GM18909 (cell line): ENCODE measurements at regions not wholly inside any gene's neighbourhood (a gene's known extent, or its start where the extent isn't known, plus 50 kb on each side); places are given as distances from the start of the nearest gene placed in this dataset.
"Not testable (repeated sequence)": the region's sequence is repeated elsewhere in the genome, so short reads cannot be mapped to it uniquely, and the experiment has no call there.

Experiments used
- ATAC-seq: cut with Tn5 transposase; IDR thresholded peaks from one replicate; pipeline ENCODE4 v1.9.1; 2021; ENCODE audit warnings: mild to moderate bottlenecking; ENCODE audit not compliant: unreplicated experiment, poor library complexity

DNA sequence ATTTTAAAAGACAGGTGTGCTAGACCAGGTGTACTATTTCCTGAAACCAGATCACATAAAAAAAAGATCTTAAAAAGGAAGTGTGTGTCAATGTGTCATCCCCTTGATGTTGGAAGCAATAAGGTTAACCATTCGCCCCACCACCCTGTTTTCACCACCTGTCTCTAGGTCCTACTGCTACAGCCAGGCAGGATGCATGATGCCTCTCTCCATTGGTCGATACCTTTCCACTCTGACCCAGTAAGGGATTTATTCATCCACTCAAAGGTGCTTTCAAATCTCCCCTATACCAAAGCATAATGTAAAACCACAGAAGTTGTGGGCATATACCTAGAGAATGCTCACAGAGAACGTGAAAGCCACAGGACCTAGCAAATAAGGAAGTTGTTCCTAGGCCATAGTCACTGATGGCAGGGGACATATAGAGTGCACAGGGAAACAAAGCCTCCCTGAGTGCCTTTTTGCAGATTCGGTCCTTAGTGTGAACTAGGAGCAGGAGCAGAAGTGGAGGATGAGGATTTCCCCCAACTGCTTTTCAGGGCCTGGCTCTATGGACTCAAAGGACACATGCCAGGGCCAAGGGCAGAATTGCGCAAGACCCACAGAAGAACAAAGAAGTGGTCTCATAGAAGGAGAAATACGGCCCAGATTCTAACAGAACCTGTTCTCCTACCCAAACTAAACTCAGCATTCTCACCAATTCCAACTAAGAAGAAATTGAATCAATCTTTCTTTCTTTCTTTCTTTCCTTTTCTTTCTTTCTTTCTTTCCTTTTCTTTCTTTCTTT is 631.5 kb upstream of the NRP1 start:
- no peak for ATAC-seq

DNA sequence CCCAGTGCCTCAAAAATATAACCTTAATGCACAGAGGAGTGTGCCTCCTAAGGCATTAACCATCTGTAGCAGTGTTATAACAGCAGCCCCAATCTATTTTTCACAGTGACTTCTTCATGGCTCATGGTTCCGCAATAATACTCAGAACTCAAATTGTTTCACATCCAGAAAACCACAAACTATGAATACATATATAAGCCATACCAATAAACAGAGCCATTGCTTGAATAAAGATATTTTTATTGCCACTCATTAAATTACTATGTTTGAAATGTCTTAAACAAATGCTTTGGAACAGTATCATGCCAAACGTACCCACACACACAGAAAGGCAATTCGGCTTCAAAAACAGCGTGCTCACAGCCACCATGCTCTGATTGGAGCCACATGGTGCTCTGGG is 629.3 kb upstream of the NRP1 start:
- no peak for ATAC-seq

DNA sequence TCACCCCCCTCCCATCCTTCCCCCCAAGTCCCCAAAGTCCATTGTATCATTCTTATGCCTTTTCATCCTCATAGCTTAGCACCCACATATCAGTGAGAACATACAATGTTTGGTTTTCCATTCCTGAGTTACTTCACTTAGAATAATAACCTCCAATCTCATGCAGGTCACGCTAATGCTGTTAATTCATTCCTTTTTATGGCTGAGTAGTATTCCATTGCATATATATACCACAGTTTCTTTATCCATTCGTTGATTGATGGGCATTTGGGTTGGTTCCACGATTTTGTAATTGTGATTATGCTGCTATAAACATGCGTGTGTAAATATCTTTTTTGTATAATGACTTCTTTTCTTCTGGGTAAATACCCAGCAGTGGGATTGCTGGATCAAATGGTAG is 621.9 kb upstream of the NRP1 start:
- not testable (repeated sequence) for ATAC-seq

DNA sequence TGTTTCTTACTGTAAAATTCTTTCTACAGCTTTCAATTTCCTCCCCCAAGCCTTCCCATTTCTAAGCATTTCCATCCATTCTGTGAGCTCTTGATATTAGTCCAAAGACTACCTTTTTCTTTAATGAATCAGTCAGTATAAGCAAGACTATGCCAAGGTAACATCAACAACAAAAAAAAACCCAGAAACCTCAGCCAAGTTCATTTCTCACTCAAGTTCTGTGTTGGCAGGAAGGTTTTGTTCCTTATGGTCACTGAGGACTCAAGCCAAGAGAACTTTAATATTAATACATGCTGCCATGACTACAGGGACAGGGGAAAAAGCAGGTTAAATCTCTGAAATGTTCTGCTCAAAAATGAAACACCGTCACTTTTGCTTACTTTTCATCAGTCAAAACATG is 621.2 kb upstream of the NRP1 start:
- no peak for ATAC-seq

DNA sequence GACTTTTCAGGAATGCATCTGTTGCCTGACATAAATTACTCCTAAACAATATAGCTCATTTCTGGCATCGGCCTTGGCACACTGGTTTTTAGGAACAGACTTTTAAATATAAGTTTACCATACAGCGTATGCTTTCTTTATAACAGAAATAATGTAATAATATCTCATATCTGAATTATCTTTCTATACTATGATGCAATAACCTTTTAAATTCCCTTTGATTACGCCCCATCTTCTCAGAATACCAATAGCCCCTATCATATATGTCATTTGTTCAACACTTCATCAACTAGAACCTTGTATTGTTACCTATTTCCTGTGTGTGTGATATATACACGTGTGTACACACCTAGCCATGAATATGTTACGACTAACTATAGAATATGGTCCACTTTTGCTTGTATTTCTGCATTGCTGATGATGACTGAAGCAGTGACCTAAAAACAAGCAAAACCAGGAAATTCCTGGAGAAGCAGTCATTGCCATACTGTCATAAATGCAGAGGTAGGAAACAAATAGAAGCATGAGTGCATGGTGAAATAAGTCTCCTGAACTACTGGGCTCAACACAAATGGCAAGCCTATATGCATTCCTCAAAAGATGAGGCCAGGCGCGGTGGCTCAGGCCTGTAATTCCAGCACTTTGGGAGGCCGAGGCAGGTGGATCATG is 618.4 kb upstream of the NRP1 start:
- no peak for ATAC-seq

DNA sequence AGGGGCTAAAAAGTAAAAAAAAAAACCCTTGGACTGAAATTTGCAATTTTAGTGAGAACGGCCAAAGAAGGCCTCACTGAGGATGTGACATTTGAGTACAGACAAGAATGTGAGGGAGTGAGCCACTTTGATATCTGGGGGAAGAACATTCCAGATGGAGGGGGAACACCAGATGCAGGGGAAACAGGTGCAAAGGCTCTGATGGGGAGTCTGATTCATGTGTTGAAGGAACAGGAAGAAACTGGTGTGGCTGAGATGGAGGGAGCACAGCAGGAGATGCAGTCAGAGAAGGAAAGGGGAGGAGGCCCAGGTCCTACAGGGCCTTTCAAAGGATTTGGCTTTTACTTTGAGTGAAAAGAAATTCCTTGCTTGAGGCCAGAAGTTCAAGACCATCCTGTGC is 615.7 kb upstream of the NRP1 start:
- ATAC-seq = no peak

DNA sequence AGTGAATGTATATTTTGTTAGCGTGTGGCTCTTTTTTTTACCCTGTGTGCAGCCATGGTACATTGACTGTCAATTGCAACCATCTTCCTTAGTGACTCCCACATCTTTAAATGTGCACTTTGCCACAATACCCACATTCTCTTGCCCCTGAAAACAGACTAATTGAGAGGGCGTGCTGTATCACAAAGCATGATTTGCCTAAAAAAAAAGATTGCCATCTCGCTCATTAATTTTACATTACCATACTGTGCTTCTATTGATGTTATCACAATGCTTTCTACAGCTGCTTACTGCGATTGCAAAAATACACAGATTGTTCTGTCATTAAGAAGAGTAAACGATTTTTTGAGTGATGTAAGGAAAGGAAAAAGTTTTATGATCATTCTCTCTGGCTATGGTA is 613.1 kb upstream of the NRP1 start:
- no peak for ATAC-seq

DNA sequence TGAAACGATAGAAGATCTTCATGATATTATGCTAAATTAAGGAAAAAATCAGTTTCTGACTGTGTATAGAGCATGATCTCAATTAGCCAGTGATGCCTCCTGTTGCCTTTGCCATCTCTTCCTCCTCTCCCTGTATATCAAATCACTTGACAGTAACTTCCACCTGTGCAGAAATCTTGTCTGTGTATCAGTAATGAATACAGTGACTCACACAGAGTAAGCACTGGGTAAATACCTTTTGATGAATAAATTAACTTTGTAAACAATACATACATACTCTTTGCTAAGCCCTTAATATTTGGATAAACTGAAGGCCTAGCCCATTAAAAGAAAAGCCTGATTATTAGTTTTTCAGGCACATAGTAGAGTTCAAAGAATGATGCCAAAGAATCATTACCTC is 610.6 kb upstream of the NRP1 start:
- no peak for ATAC-seq

DNA sequence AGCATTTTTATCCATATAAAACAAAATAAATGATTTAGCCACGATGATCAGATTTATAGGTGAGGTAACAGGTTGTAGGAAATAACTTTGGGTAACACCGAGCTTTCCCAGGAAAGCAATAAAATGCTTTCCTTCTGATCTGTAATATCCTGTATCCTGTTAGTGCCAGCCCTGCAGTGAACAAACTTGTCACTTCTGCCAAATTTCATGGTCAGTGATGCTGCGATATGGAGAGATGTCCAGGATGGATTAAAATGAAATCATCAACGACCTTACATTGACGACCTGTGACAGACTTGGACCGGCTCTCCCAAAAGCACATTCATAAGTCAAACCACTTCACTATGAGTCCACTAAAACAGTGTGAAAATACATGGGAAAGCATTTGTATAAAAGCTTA is 608.0 kb upstream of the NRP1 start:
- no peak for ATAC-seq

DNA sequence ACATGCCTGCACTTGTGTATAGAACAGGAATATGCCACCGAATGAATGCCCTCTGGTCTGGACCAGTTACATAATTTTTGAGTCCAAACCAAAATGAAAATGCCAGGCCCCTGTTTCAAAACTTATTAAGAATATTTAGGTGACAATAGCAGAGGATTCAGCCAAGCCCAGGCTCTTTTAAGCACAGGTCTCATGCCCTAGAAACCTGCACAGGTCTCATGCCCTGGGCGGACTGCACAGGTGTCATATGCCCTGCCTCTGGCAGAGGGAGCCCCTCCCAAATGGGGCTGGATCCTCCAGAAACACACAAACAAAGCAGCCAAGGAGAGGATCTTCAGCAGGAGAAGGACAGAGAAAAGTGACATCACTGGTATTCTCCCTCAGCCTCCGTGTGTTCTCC is 605.4 kb upstream of the NRP1 start:
- no peak for ATAC-seq

DNA sequence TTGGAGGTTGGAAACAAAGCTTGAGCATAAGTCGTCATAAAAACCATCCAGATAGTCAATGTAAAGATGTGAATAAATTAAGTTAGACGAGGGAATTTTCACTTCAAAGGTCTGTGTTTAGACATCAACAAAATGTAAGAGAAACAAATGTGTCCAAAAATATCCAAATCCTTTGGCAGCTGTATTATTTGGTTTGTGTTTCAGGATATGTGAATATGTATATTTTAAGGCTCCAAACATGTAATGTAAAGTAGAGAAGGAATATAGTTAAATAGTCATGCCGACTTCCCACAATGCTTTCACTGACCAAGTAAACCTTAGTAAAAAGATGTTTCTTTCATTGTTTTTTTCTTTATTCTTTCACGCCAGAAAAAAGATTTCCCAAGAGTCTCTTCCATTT is 604.9 kb upstream of the NRP1 start:
- no peak for ATAC-seq

DNA sequence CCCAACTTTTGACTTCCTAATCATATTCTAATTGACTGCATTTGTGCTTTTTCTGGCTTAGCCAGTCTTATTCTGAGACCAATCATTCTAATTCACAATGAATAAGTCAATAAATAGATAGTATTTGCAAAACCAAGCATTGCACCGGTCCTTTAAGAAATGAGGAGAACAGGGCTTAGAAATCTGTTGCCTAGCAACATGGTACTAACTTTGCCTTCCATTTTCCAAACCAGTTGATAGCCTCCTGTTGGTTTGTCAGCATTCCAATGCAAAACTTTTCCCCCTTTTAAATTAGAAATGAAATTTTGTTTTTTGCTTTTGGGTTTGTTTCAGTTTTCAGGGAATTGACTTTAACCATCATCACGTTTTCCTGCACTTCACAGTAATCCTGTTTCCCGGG is 603.5 kb upstream of the NRP1 start:
- ATAC-seq = no peak

DNA sequence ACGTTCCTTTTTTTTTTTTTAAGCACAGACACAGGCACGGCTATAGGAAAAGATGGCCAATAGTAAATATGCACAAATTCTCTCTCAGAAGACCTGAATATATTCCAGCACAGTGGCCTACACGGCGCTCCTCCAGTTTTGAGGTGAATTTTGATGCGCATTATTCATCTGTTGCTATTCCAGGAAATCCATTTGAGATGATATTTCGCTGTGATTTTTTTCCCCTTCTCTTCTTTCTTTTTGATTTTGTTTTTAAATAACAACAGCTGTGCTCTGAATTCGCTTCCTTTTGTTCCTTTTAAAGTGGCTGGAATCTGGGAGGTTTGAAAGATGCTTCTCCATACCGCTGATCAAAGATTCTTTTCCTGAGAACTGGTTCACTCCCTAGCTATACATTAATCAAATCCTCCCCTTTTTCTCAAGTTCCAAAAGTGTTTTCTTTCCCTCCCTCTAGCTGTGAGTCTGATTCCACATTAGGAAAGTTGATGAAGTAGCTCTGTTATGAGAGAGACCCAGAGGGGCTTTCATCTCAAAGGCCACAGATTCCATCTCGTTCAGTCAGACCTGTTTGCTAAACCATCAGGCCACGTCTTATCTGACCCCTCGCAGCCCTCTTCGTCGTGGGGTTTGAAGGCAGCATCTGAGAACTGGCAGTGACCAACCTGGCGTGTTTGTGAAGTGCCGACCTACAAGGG is 602.7 kb upstream of the NRP1 start:
- no peak for ATAC-seq

DNA sequence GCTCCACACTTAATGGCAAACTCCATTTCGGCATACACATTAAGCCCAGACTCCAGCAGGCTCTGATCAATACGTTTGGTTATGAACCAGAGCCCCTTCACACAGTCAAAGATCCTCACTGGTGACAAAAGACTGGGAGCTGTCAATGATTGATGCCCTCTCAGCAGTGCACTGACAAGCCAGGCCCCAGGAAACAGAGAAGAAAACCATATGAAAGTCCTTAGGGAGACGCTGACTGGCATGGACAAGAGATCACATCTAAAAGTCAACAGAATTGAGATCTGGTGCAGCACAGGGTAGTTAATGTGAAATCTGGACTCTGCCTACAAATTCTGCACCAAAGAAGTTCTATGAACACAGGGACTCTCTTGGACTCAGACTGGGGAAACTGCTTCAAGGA is 600.9 kb upstream of the NRP1 start:
- no peak for ATAC-seq

DNA sequence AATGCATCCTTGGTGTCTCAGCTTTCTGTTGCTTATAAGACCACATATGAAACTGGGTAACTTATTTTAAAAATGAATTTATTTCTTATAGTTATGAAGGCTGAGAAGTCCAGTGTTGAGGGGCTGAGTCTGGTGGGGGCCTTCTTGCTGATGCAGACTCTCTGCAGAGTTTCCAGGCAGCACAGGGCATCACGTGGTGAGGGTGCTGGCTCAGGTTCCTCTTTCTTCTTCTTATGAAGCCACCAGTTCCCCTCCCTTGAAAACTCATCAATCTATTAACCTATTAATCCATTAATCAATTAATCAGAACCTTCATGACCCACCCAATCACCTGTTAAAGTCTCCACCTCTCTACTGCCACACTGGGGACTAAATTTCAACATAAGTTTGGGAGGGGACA is 595.6 kb upstream of the NRP1 start:
- ATAC-seq = no peak

DNA sequence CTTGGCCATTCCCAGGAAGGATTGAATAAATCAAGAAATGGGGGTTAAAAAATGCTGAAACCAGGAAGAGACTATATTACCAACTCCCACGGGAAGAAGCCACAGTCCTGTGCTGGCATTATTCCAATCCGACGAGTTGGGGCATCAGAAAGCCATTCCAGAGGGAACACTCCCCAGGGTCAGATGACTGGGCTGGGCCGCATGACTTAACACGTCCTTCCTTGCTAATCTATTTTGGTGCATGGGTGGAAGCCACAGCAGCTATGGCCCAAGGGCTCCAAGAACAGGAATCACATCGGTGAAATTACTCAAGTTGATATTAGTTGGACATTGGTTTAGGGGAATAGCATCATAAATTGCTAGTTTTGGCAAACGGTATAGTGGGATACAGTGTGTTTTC is 592.9 kb upstream of the NRP1 start:
- ATAC-seq = no peak

DNA sequence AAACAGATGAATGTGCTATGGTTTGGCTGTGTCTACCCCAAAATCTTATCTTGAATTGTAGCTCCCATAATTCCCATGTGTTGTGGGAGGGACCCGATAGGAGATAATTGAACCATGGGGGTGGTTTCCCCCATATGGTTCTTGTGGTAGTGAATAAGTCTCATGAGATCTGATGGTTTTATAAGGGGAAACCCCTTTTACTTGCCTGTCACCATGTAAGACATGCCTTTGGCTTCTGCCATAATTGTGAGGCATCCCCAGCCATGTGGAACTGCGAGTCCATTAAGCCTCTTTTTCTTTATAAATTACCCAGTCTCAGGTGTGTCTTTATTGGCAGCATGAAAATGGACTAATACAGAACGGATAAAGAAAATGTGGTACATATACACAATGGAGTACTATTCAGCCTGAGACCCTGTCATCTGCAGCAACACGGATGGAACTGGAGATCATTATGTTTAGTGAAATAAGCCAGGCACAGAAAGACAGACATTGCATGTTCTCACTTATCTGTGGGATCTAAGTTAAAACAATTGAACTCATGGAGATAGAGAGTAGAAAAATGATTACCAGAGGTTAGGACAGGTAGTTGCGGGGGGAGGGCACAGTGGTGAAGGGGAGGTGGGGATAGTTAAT is 587.6 kb upstream of the NRP1 start:
- ATAC-seq = no peak

DNA sequence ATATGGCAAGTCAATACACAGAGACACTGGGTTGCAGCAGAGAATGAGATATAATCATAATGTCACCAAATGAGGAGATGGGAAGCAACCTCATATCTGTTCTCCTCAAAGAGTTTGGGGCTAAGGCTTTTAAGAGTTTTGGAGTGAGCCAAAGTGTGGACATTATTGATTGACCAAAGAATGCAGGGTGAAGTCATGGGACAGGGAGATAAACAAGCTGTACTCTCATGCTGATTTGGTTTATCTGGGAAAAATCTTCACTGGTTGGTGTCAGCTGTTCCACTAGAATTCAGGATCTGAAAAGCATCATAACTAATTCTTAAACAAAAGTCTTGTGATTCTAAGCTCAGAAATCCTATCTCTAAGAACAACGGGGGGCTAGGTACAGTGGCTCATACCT is 585.9 kb upstream of the NRP1 start:
- ATAC-seq = no peak

DNA sequence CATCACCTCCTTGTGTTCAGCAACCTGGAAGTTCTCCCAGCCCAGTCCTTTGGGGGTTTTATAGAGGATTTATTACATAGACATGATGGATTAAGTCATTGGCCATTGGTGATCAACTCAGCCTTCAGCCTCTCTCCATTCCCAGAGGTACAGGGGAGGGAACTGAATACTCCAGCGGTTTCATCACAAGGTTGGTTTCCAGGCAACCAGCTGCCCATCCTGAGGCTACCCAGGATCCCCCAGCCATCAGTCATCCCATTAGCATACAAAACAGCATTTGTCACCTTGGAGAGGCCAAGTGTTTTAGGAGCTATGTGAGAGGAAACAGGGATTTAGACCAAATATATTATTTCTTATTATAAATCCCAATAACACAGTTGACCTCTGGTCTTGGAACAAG is 584.8 kb upstream of the NRP1 start:
- ATAC-seq = no peak

DNA sequence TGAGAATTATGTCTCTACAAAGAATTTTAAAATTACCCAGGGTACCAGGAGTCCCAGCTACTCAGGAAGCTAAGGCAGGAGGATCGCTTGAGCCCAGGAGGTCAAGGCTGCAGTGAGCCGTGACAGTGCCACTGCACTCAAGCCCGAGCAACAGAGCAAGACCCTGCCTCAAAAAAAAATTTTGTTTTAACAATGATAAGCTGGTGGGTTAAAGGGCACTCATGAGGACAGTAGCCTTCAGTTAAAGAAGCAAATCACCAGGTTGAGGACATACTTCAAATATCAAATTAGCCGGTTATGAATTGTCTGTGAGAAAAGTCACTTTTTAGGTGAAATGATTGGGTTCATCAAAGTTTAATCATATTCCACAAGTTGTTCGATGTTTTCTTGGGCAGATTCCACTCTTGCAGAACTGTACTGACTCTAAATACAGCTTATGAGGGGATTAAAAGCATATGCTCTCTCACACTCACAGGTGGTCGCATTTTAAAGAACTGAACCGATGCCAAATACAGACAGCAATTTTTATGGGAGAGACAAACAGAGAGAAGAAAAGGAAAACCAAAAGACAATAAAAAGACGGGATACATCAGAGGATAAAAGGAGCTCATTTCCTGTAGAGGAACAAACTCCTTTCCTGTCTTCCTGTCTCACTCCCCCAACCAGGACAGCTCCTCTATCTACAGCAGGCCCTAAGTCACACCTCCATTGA is 582.8 kb upstream of the NRP1 start:
- ATAC-seq = no peak

DNA sequence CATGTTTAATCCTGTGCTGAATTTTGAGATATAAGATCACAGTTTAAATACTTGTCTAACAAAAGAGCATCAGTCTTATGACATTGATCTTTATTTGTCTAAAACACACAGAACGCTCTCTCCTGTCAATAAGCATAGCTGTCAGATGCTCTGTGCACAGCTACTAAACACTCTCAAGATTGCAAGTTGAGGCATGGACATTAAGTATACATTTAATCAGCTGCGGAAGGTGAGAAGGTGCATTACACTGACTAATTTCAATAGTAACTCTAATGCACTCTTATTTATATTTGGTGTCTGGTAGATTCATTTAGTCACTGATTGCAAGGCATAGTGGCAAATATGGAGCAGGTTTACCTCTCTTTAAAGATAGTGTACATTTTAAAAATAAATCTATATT is 580.3 kb upstream of the NRP1 start:
- ATAC-seq = no peak
